GM06990 (cell line): ENCODE measurements at regions not wholly inside any gene's neighbourhood (a gene's known extent, or its start where the extent isn't known, plus 50 kb on each side); places are given as distances from the start of the nearest gene placed in this dataset.

Source experiments
- DNase-seq: peaks from one replicate; pipeline ENCODE4 v3.0.0-alpha.2; 2011; ENCODE audit not compliant: insufficient read length; ENCODE audit errors: extremely low read depth
- H3K27me3 ChIP-seq: replicated peaks from 2 replicates; pipeline ENCODE4 v1.6.0; 2011; ENCODE audit warnings: low read length; ENCODE audit not compliant: control insufficient read depth, insufficient read depth
- H3K36me3 ChIP-seq: 2 replicates; pipeline ENCODE4 v1.5.1; 2011; ENCODE audit warnings: low read length; ENCODE audit not compliant: control insufficient read depth, insufficient read depth
- H3K4me3 ChIP-seq: replicated peaks from 2 replicates; pipeline ENCODE4 v1.5.1; 2011; ENCODE audit warnings: low read depth, mild to moderate bottlenecking, control low read depth, low read length
- CTCF ChIP-seq: IDR thresholded peaks from 2 replicates; pipeline ENCODE4 v1.5.1; 2011; ENCODE audit warnings: low read length, control low read depth, mild to moderate bottlenecking, inconsistent platforms; ENCODE audit not compliant: insufficient read depth, poor library complexity, severe bottlenecking

GRCh38 chr3:159482994-159483367 lies 505.7 kb upstream of the IL12A start:
- no peak for TF ChIP-seq CTCF
- H3K36me3 ChIP-seq: no peaks in the 10 kb centered on the region
- no peak for DNase-seq
- H3K4me3 ChIP-seq: no peak overlapping the region
- H3K27me3 ChIP-seq: no peaks in the 10 kb centered on the region

GRCh38 chr3:159486580-159486979 lies 502.1 kb upstream of the IL12A start:
- TF ChIP-seq CTCF: peak; percentile 59
- DNase-seq: no peak
- no peaks in the 10 kb centered on the region for H3K27me3 ChIP-seq
- no peak overlapping the region for H3K4me3 ChIP-seq
- no peaks in the 10 kb centered on the region for H3K36me3 ChIP-seq

GRCh38 chr3:159487304-159487703 lies 501.3 kb upstream of the IL12A start:
- no peaks in the 10 kb centered on the region for H3K36me3 ChIP-seq
- no peak for DNase-seq
- no peak overlapping the region for H3K4me3 ChIP-seq
- TF ChIP-seq CTCF: no peak
- H3K27me3 ChIP-seq: no peaks in the 10 kb centered on the region

- Histone ChIP-seq H3K4me3 (no peak overlapping the region), H3K27me3 (no peaks in the 10 kb centered on the region), H3K36me3 (no peaks in the 10 kb centered on the region)
- TF ChIP-seq CTCF: no peak
- no peak for DNase-seq
Observed at GRCh38 chr3:159488602-159489001, 500.0 kb upstream of the IL12A start.

- no peak overlapping the region for H3K4me3 ChIP-seq
- H3K27me3 ChIP-seq: no peaks in the 10 kb centered on the region
- TF ChIP-seq CTCF: no peak
- no peaks in the 10 kb centered on the region for H3K36me3 ChIP-seq
- DNase-seq: no peak
Observed at GRCh38 chr3:159497361-159497760, 491.3 kb upstream of the IL12A start.

- Histone ChIP-seq H3K4me3 (no peak overlapping the region), H3K36me3 (no peaks in the 10 kb centered on the region), H3K27me3 (no peaks in the 10 kb centered on the region)
- no peak for TF ChIP-seq CTCF
- no peak for DNase-seq
Observed at GRCh38 chr3:159499031-159499793, 489.4 kb upstream of the IL12A start.
